ENCODE measurements at regions not wholly inside any gene's neighbourhood (a gene's known extent, or its start where the extent isn't known, plus 50 kb on each side); places are given as distances from the start of the nearest gene placed in this dataset.

GRCh38 chr5:172559004-172559932 is 81.8 kb upstream of the NEURL1B start:
- TF ChIP-seq CTCF (IDR thresholded peaks at IDR 0.05 in 4 of 5, conservative IDR thresholded peaks at IDR 0.05 in 1 of 5): no peak
- no peak for TF ChIP-seq POLR2A (IDR thresholded peaks at IDR 0.05)

All from gastrocnemius medialis (tissue), 4 donors.